WTC11 (cell line): ENCODE measurements at regions not wholly inside any gene's neighbourhood (a gene's known extent, or its start where the extent isn't known, plus 50 kb on each side); places are given as distances from the start of the nearest gene placed in this dataset.

Source experiments
- ATAC-seq: fragments of 200-7000 bp; cut with Tn5 transposase; 2 replicates; pipeline ENCODE4 v1.10.0; 2021; ENCODE audit warnings: mild to moderate bottlenecking, moderate library complexity
- CTCF ChIA-PET: fragments of 300-600 bp; sonication (Branson Sonifier 250); formaldehyde crosslinking; loops from one replicate; lab custom pipeline; 2021; ENCODE audit warnings: antibody characterized with exemption; lab: Charles Lee
- POLR2A ChIA-PET: fragments of 350-600 bp; sonication (Branson Sonifier 250); formaldehyde crosslinking; loops from one replicate; lab custom pipeline; 2021; ENCODE audit warnings: antibody characterized with exemption; lab: Charles Lee
- DNase-seq: peaks from one replicate; pipeline ENCODE4 v3.0.0; 2021; ENCODE audit warnings: low spot score
- H3K27ac Mint-ChIP-seq: 2 replicates; pipeline ENCODE4 v1.8.0; 2021; ENCODE audit warnings: mixed read lengths
- H3K27me3 Mint-ChIP-seq: 2 replicates; pipeline ENCODE4 v1.8.0; 2021; ENCODE audit warnings: low read depth, mild to moderate bottlenecking, moderate library complexity, mixed read lengths
- H3K36me3 Mint-ChIP-seq: 2 replicates; pipeline ENCODE4 v1.8.0; 2021; ENCODE audit warnings: mixed read lengths
- H3K4me1 Mint-ChIP-seq: 2 replicates; pipeline ENCODE4 v1.8.0; 2022; ENCODE audit warnings: mixed read lengths
- H3K4me3 Mint-ChIP-seq: 2 replicates; pipeline ENCODE4 v1.8.0; 2021; ENCODE audit warnings: mild to moderate bottlenecking, moderate library complexity, mixed read lengths
- H3K9me3 Mint-ChIP-seq: 2 replicates; pipeline ENCODE4 v1.8.0; 2021; ENCODE audit warnings: mixed read lengths
- CREB1 ChIP-seq: sonication (generic); formaldehyde crosslinking; IDR thresholded peaks from 2 replicates; pipeline ENCODE4 v1.8.0; 2023; ENCODE audit warnings: mild to moderate bottlenecking, missing genetic modification reagents
- E2F1 ChIP-seq: sonication (generic); formaldehyde crosslinking; IDR thresholded peaks from 2 replicates; pipeline ENCODE4 v1.8.0; 2022; ENCODE audit warnings: mild to moderate bottlenecking, missing genetic modification reagents
- EMX1 ChIP-seq: fragments of 250-450 bp; sonication (Bioruptor Pico); IDR thresholded peaks from 2 replicates; pipeline ENCODE4 v1.8.0; 2021; ENCODE audit warnings: mild to moderate bottlenecking
- ERG ChIP-seq: fragments of 250-450 bp; sonication (Bioruptor Pico); IDR thresholded peaks from 2 replicates; pipeline ENCODE4 v1.8.0; 2021; ENCODE audit warnings: mild to moderate bottlenecking
- ETV6 ChIP-seq: sonication (generic); formaldehyde crosslinking; IDR thresholded peaks from 2 replicates; pipeline ENCODE4 v1.8.1; 2022; ENCODE audit warnings: mild to moderate bottlenecking, missing genetic modification reagents
- GABPB1 ChIP-seq: sonication (generic); formaldehyde crosslinking; IDR thresholded peaks from 2 replicates; pipeline ENCODE4 v1.8.1; 2023; ENCODE audit warnings: mild to moderate bottlenecking, missing genetic modification reagents
- JAZF1 ChIP-seq: fragments of 250-450 bp; sonication (Bioruptor Pico); IDR thresholded peaks from 2 replicates; pipeline ENCODE4 v1.9.0; 2021; ENCODE audit warnings: moderate library complexity, mild to moderate bottlenecking, inconsistent platforms
- MAX ChIP-seq: sonication (generic); formaldehyde crosslinking; IDR thresholded peaks from 2 replicates; pipeline ENCODE4 v1.8.0; 2022; ENCODE audit warnings: mild to moderate bottlenecking, missing genetic modification reagents
- RORB ChIP-seq: fragments of 250-450 bp; sonication (Bioruptor Pico); IDR thresholded peaks from 2 replicates; pipeline ENCODE4 v1.9.0; 2021; ENCODE audit warnings: mild to moderate bottlenecking
- SOX15 ChIP-seq: fragments of 250-450 bp; sonication (Bioruptor Pico); IDR thresholded peaks from 2 replicates; pipeline ENCODE4 v1.9.0; 2021; ENCODE audit warnings: mild to moderate bottlenecking
- ZNF219 ChIP-seq: sonication (generic); formaldehyde crosslinking; IDR thresholded peaks from 2 replicates; pipeline ENCODE4 v1.8.0; 2023; ENCODE audit warnings: missing genetic modification reagents, mild to moderate bottlenecking, borderline replicate concordance
- ZNF232 ChIP-seq: sonication (generic); formaldehyde crosslinking; IDR thresholded peaks from 2 replicates; pipeline ENCODE4 v1.8.0; 2022; ENCODE audit warnings: mild to moderate bottlenecking, missing genetic modification reagents
- ZNF317 ChIP-seq: sonication (generic); formaldehyde crosslinking; IDR thresholded peaks from 2 replicates; pipeline ENCODE4 v1.8.1; 2023; ENCODE audit warnings: low read depth, mild to moderate bottlenecking, moderate library complexity, missing genetic modification reagents, borderline replicate concordance
- ZNF396 ChIP-seq: fragments of 250-450 bp; sonication (Bioruptor Pico); IDR thresholded peaks from 2 replicates; pipeline ENCODE4 v1.8.0; 2021; ENCODE audit warnings: mild to moderate bottlenecking, moderate library complexity, borderline replicate concordance
- TF ChIP-seq, protein P1 (sequence below): fragments of 250-450 bp; sonication (Bioruptor Pico); IDR thresholded peaks from 2 replicates; pipeline ENCODE4 v2.1.2; 2022; ENCODE audit warnings: mild to moderate bottlenecking, moderate library complexity
- TF ChIP-seq, protein P2 (sequence below): sonication (generic); formaldehyde crosslinking; IDR thresholded peaks from 2 replicates; pipeline ENCODE4 v1.8.1; 2023; ENCODE audit warnings: mild to moderate bottlenecking, moderate library complexity, missing genetic modification reagents
- TF ChIP-seq, protein P3 (sequence below): sonication (generic); formaldehyde crosslinking; IDR thresholded peaks from 2 replicates; pipeline ENCODE4 v1.8.1; 2022; ENCODE audit warnings: mild to moderate bottlenecking, moderate library complexity, missing genetic modification reagents
- TF ChIP-seq, protein P4 (sequence below): sonication (generic); formaldehyde crosslinking; IDR thresholded peaks from 2 replicates; pipeline ENCODE4 v1.8.1; 2023; ENCODE audit warnings: mild to moderate bottlenecking, missing genetic modification reagents, moderate library complexity
- TF ChIP-seq, protein P5 (sequence below): sonication (generic); formaldehyde crosslinking; IDR thresholded peaks from 2 replicates; pipeline ENCODE4 v1.8.0; 2022; ENCODE audit warnings: mild to moderate bottlenecking, missing genetic modification reagents
- TF ChIP-seq, protein P6 (sequence below): sonication (generic); formaldehyde crosslinking; IDR thresholded peaks from 2 replicates; pipeline ENCODE4 v1.8.1; 2023; ENCODE audit warnings: mild to moderate bottlenecking, missing genetic modification reagents, moderate library complexity
- TF ChIP-seq, protein P7 (sequence below): sonication (generic); formaldehyde crosslinking; IDR thresholded peaks from 2 replicates; pipeline ENCODE4 v1.8.1; 2022; ENCODE audit warnings: low read depth, missing genetic modification reagents, borderline replicate concordance

DNA sequence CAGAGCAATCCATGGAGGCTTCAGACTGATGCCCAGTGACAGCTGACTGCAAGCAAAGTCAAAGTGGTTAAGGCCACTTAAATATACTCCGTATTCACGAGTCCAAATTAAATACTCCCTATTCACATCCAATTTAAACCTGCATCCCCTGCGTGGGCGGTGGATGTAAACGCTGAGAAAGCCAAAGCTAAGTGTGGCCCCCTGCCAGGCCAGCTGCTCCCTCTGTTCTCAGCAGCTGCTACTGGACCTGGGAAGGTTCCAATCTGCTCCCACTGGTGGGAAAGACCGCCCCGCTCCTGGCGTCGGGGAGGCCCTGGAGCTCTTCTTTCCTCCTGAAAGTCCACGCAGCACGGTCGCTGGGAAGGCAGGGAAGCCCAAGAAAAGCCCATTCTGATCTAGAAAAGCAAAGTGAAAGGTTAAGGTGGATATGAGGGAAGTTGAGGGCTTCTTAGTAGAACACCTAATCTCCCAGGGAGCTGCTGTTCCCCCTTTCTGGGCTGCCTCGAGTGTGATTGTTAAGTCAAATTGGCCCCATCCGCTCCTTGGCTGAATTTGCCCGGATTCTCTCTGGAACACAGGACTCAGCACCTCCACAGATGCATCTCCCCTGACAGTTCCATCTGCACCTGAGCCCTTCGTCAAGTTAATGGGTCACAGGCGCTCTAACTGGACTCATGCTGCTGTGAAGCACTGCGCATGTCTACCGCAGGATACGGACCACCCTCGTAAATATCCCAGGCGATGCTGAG lies 205.5 kb downstream of the USP12 start (continued):
- TF ChIP-seq ERG (CRISPR knock-in tag) (no peak), EMX1 (no peak), MAX (CRISPR knock-in tag) (no peak), JAZF1 (CRISPR knock-in tag) (no peak)
- TF ChIP-seq, protein P1, sequence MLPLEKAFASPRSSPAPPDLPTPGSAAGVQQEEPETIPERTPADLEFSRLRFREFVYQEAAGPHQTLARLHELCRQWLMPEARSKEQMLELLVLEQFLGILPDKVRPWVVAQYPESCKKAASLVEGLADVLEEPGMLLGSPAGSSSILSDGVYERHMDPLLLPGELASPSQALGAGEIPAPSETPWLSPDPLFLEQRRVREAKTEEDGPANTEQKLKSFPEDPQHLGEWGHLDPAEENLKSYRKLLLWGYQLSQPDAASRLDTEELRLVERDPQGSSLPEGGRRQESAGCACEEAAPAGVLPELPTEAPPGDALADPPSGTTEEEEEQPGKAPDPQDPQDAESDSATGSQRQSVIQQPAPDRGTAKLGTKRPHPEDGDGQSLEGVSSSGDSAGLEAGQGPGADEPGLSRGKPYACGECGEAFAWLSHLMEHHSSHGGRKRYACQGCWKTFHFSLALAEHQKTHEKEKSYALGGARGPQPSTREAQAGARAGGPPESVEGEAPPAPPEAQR (CRISPR knock-in tag), result no peak
- TF ChIP-seq, protein P2, sequence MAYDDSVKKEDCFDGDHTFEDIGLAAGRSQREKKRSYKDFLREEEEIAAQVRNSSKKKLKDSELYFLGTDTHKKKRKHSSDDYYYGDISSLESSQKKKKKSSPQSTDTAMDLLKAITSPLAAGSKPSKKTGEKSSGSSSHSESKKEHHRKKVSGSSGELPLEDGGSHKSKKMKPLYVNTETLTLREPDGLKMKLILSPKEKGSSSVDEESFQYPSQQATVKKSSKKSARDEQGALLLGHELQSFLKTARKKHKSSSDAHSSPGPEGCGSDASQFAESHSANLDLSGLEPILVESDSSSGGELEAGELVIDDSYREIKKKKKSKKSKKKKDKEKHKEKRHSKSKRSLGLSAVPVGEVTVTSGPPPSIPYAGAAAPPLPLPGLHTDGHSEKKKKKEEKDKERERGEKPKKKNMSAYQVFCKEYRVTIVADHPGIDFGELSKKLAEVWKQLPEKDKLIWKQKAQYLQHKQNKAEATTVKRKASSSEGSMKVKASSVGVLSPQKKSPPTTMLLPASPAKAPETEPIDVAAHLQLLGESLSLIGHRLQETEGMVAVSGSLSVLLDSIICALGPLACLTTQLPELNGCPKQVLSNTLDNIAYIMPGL (CRISPR knock-in tag), result no peak

- H3K27ac Mint-ChIP-seq, result no peak overlapping the region
- no peak overlapping the region for H3K4me3 Mint-ChIP-seq
- CTCF ChIA-PET, result interaction anchor here (1.6 to 6.0 kb wide), 4 partner anchors 8 to 398 kb away, joined by 4 to 31 read pairs (median 11); no protein-coding TSS in a partner anchor
- no peaks in the 10 kb centered on the region for H3K36me3 Mint-ChIP-seq
- H3K27me3 Mint-ChIP-seq, result no peaks in the 10 kb centered on the region
- H3K9me3 Mint-ChIP-seq, result no peaks in the 10 kb centered on the region
- ATAC-seq, result peak; percentile 71
- POLR2A ChIA-PET, result no interaction called here
- DNase-seq, result no peak
- TF ChIP-seq, protein P3, sequence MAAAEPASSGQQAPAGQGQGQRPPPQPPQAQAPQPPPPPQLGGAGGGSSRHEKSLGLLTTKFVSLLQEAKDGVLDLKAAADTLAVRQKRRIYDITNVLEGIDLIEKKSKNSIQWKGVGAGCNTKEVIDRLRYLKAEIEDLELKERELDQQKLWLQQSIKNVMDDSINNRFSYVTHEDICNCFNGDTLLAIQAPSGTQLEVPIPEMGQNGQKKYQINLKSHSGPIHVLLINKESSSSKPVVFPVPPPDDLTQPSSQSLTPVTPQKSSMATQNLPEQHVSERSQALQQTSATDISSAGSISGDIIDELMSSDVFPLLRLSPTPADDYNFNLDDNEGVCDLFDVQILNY (CRISPR knock-in tag), result no peak
- TF ChIP-seq, protein P4, sequence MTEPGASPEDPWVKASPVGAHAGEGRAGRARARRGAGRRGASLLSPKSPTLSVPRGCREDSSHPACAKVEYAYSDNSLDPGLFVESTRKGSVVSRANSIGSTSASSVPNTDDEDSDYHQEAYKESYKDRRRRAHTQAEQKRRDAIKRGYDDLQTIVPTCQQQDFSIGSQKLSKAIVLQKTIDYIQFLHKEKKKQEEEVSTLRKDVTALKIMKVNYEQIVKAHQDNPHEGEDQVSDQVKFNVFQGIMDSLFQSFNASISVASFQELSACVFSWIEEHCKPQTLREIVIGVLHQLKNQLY, result no peak
- TF ChIP-seq ZNF396 (CRISPR knock-in tag) (no peak), E2F1 (no peak), ZNF232 (CRISPR knock-in tag) (no peak), ZNF317 (CRISPR knock-in tag) (no peak), RORB (no peak), GABPB1 (CRISPR knock-in tag) (no peak), SOX15 (CRISPR knock-in tag) (no peak), ETV6 (CRISPR knock-in tag) (no peak), ZNF219 (CRISPR knock-in tag) (no peak), CREB1 (CRISPR knock-in tag) (no peak)
- TF ChIP-seq, protein P5, sequence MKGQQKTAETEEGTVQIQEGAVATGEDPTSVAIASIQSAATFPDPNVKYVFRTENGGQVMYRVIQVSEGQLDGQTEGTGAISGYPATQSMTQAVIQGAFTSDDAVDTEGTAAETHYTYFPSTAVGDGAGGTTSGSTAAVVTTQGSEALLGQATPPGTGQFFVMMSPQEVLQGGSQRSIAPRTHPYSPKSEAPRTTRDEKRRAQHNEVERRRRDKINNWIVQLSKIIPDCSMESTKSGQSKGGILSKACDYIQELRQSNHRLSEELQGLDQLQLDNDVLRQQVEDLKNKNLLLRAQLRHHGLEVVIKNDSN (CRISPR knock-in tag), result no peak
- TF ChIP-seq, protein P6, sequence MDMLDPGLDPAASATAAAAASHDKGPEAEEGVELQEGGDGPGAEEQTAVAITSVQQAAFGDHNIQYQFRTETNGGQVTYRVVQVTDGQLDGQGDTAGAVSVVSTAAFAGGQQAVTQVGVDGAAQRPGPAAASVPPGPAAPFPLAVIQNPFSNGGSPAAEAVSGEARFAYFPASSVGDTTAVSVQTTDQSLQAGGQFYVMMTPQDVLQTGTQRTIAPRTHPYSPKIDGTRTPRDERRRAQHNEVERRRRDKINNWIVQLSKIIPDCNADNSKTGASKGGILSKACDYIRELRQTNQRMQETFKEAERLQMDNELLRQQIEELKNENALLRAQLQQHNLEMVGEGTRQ (CRISPR knock-in tag), result no peak
- TF ChIP-seq, protein P7, sequence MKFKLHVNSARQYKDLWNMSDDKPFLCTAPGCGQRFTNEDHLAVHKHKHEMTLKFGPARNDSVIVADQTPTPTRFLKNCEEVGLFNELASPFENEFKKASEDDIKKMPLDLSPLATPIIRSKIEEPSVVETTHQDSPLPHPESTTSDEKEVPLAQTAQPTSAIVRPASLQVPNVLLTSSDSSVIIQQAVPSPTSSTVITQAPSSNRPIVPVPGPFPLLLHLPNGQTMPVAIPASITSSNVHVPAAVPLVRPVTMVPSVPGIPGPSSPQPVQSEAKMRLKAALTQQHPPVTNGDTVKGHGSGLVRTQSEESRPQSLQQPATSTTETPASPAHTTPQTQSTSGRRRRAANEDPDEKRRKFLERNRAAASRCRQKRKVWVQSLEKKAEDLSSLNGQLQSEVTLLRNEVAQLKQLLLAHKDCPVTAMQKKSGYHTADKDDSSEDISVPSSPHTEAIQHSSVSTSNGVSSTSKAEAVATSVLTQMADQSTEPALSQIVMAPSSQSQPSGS (CRISPR knock-in tag), result no peak
- peaks cover 10% of the 10 kb centered on the region for H3K4me1 Mint-ChIP-seq
These were observed 204.0 kb upstream of the GPR12 start for GRCh38 chr13:26964278-26965250.
